ENCODE measurements at regions not wholly inside any gene's neighbourhood (a gene's known extent, or its start where the extent isn't known, plus 50 kb on each side); places are given as distances from the start of the nearest gene placed in this dataset.

- Histone ChIP-seq H3K9me1 (replicated peaks; ENCODE audit: control insufficient read depth, extremely low read depth, insufficient read depth, low read length) (no peaks in the 10 kb centered on the region), H3K36me3 (ENCODE audit: control insufficient read depth in 2 of 2, extremely low read depth in 1 of 2, insufficient read depth in 2 of 2, low read length in 2 of 2) (no peaks in the 10 kb centered on the region), H3K4me3 (replicated peaks in 1 of 3; ENCODE audit: insufficient read depth in 1 of 3, low read depth in 1 of 3, low read length in 3 of 3) (no peak overlapping the region), H4K20me1 (replicated peaks; ENCODE audit: control insufficient read depth, extremely low read depth, insufficient read depth, low read length) (no peaks in the 10 kb centered on the region), H3K4me2 (ENCODE audit: insufficient read depth, low read length) (no peak overlapping the region), H2AFZ (ENCODE audit: low read depth, low read length) (no peak overlapping the region), H3K9ac (replicated peaks; ENCODE audit: extremely low read depth, insufficient read depth, low read length) (no peak overlapping the region), H3K27ac (ENCODE audit: insufficient read depth, low read depth, low read length) (no peak overlapping the region), H3K4me1 (ENCODE audit: control insufficient read depth, extremely low read depth, insufficient read depth, low read length) (no peaks in the 10 kb centered on the region), H3K27me3 (ENCODE audit: control insufficient read depth in 2 of 2, insufficient read depth in 2 of 2, low read length in 2 of 2) (no peaks in the 10 kb centered on the region), H3K79me2 (ENCODE audit: control insufficient read depth, insufficient read depth, low read length) (no peaks in the 10 kb centered on the region), H3K9me3 (replicated peaks; ENCODE audit: control insufficient read depth, insufficient read depth, low read length) (no peaks in the 10 kb centered on the region)
- ChIA-PET CTCF (no interaction called here), POLR2A (no interaction called here)
- dilution Hi-C loops (cut with MboI; ENCODE audit: extremely low pct_ligation_motif_present, low sequenced_read_pairs): no loop called here
- intact Hi-C loops (cut with micrococcal nuclease): no loop called here
- DNase-seq (ENCODE audit: low read depth, low spot score) (no peak), FAIRE-seq (no peak)
- no peak for TF ChIP-seq CTCF (IDR thresholded peaks at IDR 0.05; ENCODE audit: extremely low read depth in 1 of 2, insufficient read depth in 1 of 2, low read depth in 1 of 2, low read length in 2 of 2)
- no peak for TF ChIP-seq POLR2AphosphoS5 (IDR thresholded peaks at IDR 0.05; ENCODE audit: insufficient read depth, low read depth, low read length)
- TF ChIP-seq POLR2A (IDR thresholded peaks at IDR 0.05; ENCODE audit: low read depth, low read length): no peak
- no peak for TF ChIP-seq MAX (IDR thresholded peaks at IDR 0.05; ENCODE audit: insufficient read depth, insufficient read length)
- no peak for TF ChIP-seq FOS (IDR thresholded peaks at IDR 0.05; ENCODE audit: borderline replicate concordance, insufficient read depth, low read length)
- TF ChIP-seq GATA2 (IDR thresholded peaks at IDR 0.05; ENCODE audit: insufficient read depth, insufficient read length, low read depth, low read length): no peak
- no peak for TF ChIP-seq MYC (IDR thresholded peaks at IDR 0.05; ENCODE audit: low read depth, low read length)
- TF ChIP-seq JUN (IDR thresholded peaks at IDR 0.05; ENCODE audit: borderline replicate concordance, insufficient read depth, insufficient read length, low read depth): no peak
- no peak for TF ChIP-seq EZH2 (IDR thresholded peaks at IDR 0.05; ENCODE audit: borderline replicate concordance, low read depth, low read length, severe bottlenecking)
- no TSS peak for BruUV-seq (replicated peaks)
These were observed 443.3 kb upstream of the ATP11B start for GRCh38 chr3:182349951-182350517.
